ENCODE measurements at regions not wholly inside any gene's neighbourhood (a gene's known extent, or its start where the extent isn't known, plus 50 kb on each side); places are given as distances from the start of the nearest gene placed in this dataset.
A peak's percentile ranks its signal among the peaks of the same experiment; 100 is the strongest.

- DNase-seq, result no peak
These were observed 393.9 kb upstream of the CFAP20DC start for GRCh38 chr3:59443618-59444293.

- DNase-seq, result no peak
These were observed 392.2 kb upstream of the CFAP20DC start for GRCh38 chr3:59442046-59442445.

GRCh38 chr3:59440285-59441028 lies 390.6 kb upstream of the CFAP20DC start:
- DNase-seq, result no peak

GRCh38 chr3:59438492-59438891 lies 388.7 kb upstream of the CFAP20DC start:
- no peak for DNase-seq

- no peak for DNase-seq
These were observed 386.5 kb upstream of the CFAP20DC start for GRCh38 chr3:59436164-59436958.

GRCh38 chr3:59433546-59433945 lies 383.7 kb upstream of the CFAP20DC start:
- DNase-seq, result no peak

- no peak for DNase-seq
These were observed 382.8 kb upstream of the CFAP20DC start for GRCh38 chr3:59432665-59433064.

GRCh38 chr3:59430341-59430740 lies 380.5 kb upstream of the CFAP20DC start:
- no peak for DNase-seq

GRCh38 chr3:59429198-59429597 lies 379.4 kb upstream of the CFAP20DC start:
- no peak for DNase-seq

- DNase-seq, result peak; percentile 82
These were observed 377.2 kb upstream of the CFAP20DC start for GRCh38 chr3:59426821-59427565.

- DNase-seq, result peak; percentile 76
These were observed 376.1 kb upstream of the CFAP20DC start for GRCh38 chr3:59425942-59426341.

GRCh38 chr3:59425371-59425770 lies 375.5 kb upstream of the CFAP20DC start:
- DNase-seq, result no peak

GRCh38 chr3:59424268-59425010 lies 374.6 kb upstream of the CFAP20DC start:
- DNase-seq, result peak; percentile 67

GRCh38 chr3:59423707-59424106 lies 373.9 kb upstream of the CFAP20DC start:
- DNase-seq, result no peak

GRCh38 chr3:59422312-59422711 lies 372.5 kb upstream of the CFAP20DC start:
- DNase-seq, result peak; percentile 80

GRCh38 chr3:59418836-59419235 lies 369.0 kb upstream of the CFAP20DC start:
- no peak for DNase-seq

GRCh38 chr3:59412516-59412915 lies 362.7 kb upstream of the CFAP20DC start:
- no peak for DNase-seq

GRCh38 chr3:59411694-59412093 lies 361.9 kb upstream of the CFAP20DC start:
- DNase-seq, result no peak

- no peak for DNase-seq
These were observed 361.4 kb upstream of the CFAP20DC start for GRCh38 chr3:59411186-59411585.

GRCh38 chr3:59408047-59408624 lies 358.3 kb upstream of the CFAP20DC start:
- no peak for DNase-seq

- no peak for DNase-seq
These were observed 357.6 kb upstream of the CFAP20DC start for GRCh38 chr3:59407425-59407824.

- DNase-seq, result no peak
These were observed 357.1 kb upstream of the CFAP20DC start for GRCh38 chr3:59406943-59407342.

All from activated CD4-positive, alpha-beta T cell treated with anti-CD3 and anti-CD28 coated beads, Interleukin-2, amount 50 U/mL, for 16 hours (primary cell).